DMS114 treated with DMSO at 0.1 percent for 48 hours (cell line): ENCODE measurements at regions not wholly inside any gene's neighbourhood (a gene's known extent, or its start where the extent isn't known, plus 50 kb on each side); places are given as distances from the start of the nearest gene placed in this dataset.

ENCODE experiments used
- DNase-seq: peaks from one replicate; lab custom pipeline; 2025; ENCODE audit not compliant: unreplicated experiment; lab: John Stamatoyannopoulos, UW

GRCh38 chr6:747028-747427 is 54.1 kb upstream of the EXOC2 start:
- DNase-seq: no peak

DNA sequence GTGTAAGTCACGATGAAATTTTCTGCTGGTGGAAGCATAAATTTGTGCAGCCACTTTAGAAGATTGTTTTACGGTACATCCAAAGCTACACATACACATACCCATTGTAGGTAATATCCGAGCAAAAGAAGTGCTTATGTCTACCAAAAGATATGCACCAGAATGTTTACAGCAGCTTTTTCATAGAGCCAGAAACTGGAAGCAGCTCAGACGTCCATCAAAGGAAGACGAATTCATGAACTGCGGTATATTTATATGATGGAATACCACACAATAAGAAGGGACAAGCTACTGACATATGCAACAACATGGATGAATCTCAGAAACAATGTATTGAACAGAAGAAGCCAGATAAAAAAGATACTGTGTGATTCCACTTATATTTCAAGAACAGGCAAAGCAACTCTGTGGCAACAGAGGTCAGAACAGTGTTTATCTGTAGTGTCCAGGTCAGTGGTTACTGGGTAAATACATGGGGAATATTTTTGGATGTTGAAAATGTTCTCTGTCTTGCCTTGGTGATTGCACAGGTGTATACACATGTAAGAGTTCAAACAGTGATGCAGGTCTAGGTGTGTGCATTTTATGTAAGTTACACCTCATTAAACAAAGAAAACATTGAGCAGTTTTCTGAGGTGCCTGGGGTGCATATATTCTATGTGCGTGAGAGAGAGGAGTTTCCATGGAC is 51.9 kb upstream of the EXOC2 start:
- DNase-seq: no peak

GRCh38 chr6:743320-744096 is 50.6 kb upstream of the EXOC2 start:
- DNase-seq: no peak
